CD4-positive, alpha-beta T cell (primary cell): ENCODE measurements at regions not wholly inside any gene's neighbourhood (a gene's known extent, or its start where the extent isn't known, plus 50 kb on each side); places are given as distances from the start of the nearest gene placed in this dataset.

Source experiments
- ATAC-seq: fragments of 200-7000 bp; cut with Tn5 transposase; one replicate; pipeline ENCODE4 v1.10.0; 2022; ENCODE audit warnings: mild to moderate bottlenecking; ENCODE audit not compliant: poor library complexity
- CTCF ChIA-PET: fragments of 350-600 bp; sonication (Branson Sonifier 250); formaldehyde crosslinking; loops from one replicate; lab custom pipeline; 2021; ENCODE audit warnings: antibody characterized with exemption, inconsistent platforms; lab: Charles Lee
- POLR2A ChIA-PET: fragments of 350-600 bp; sonication (Branson Sonifier 250); formaldehyde crosslinking; loops from one replicate; lab custom pipeline; 2021; ENCODE audit warnings: antibody characterized with exemption, inconsistent platforms; lab: Charles Lee
- DNase-seq, 14 experiments: peaks; one replicate each; pipeline ENCODE4 v3.0.0-alpha.2; 2013 to 2020; ENCODE audit warnings: mixed read lengths in 2 of 14
- H3K27ac ChIP-seq, 2 donors: one replicate each; pipeline versions ENCODE4 v1.5.1 to v1.7.0; 2013; ENCODE audit warnings: low read length in 2 of 2, low read depth in 1 of 2, mild to moderate bottlenecking in 1 of 2
- H3K27me3 ChIP-seq, 2 experiments: 1 replicate in 1 of 2; 2 replicates in 1 of 2; pipeline versions ENCODE4 v1.6.1 to v1.7.0; 2013; ENCODE audit warnings: low read length in 2 of 2, control low read depth in 1 of 2, mild to moderate bottlenecking in 1 of 2, moderate library complexity in 1 of 2; ENCODE audit not compliant: insufficient read depth in 2 of 2, control insufficient read depth in 1 of 2
- H3K36me3 ChIP-seq: one replicate; pipeline ENCODE4 v1.6.1; 2013; ENCODE audit warnings: low read length, control low read depth; ENCODE audit not compliant: insufficient read depth
- H3K4me1 ChIP-seq: one replicate; pipeline ENCODE4 v1.6.1; 2013; ENCODE audit warnings: low read length, control low read depth; ENCODE audit not compliant: insufficient read depth
- H3K4me3 ChIP-seq: one replicate; pipeline ENCODE4 v1.5.1; 2013; ENCODE audit warnings: mild to moderate bottlenecking, low read length, moderate library complexity
- H3K9me3 ChIP-seq, 2 experiments: 1 replicate in 1 of 2; 2 replicates in 1 of 2; pipeline versions ENCODE4 v1.6.1 to v1.7.0; 2013; ENCODE audit warnings: low read length in 2 of 2, mild to moderate bottlenecking in 2 of 2, control low read depth in 1 of 2, moderate library complexity in 1 of 2; ENCODE audit not compliant: control insufficient read depth in 1 of 2, insufficient read depth in 1 of 2
- H3K27ac Mint-ChIP-seq: one replicate; pipeline ENCODE4 v1.8.0; 2020; ENCODE audit warnings: mixed read lengths
- H3K27me3 Mint-ChIP-seq: one replicate; pipeline ENCODE4 v1.8.0; 2021; ENCODE audit warnings: mixed read lengths
- H3K36me3 Mint-ChIP-seq: one replicate; pipeline ENCODE4 v1.8.0; 2021; ENCODE audit warnings: low read depth, mixed read lengths
- H3K4me1 Mint-ChIP-seq: one replicate; pipeline ENCODE4 v1.8.0; 2021; ENCODE audit warnings: low read depth, mixed read lengths
- H3K4me3 Mint-ChIP-seq: one replicate; pipeline ENCODE4 v1.8.0; 2020; ENCODE audit warnings: mild to moderate bottlenecking, mixed read lengths
- H3K9me3 Mint-ChIP-seq: one replicate; pipeline ENCODE4 v1.8.0; 2020; ENCODE audit warnings: mixed read lengths
- CTCF ChIP-seq: fragments of 200-600 bp; IDR thresholded peaks from one replicate; pipeline ENCODE4 v1.8.0; 2022; ENCODE audit warnings: antibody characterized with exemption, mild to moderate bottlenecking
- intact Hi-C, 2 experiments: fragments of 100-400 bp; cut with DNase I in 1 of 2; cut with micrococcal nuclease in 1 of 2; formaldehyde crosslinking; loops; one replicate each; pipeline versions ENCODE4 v1.15.1 to v1.9.0; 2023 to 2025; cut with DNase I, micrococcal nuclease

- ChIA-PET CTCF (no interaction called here), POLR2A (no interaction called here)
- Mint-ChIP-seq H3K4me1 (no peaks in the 10 kb centered on the region), H3K27me3 (peaks cover 40% of the 10 kb centered on the region), H3K4me3 (no peak overlapping the region), H3K9me3 (no peaks in the 10 kb centered on the region), H3K36me3 (no peaks in the 10 kb centered on the region), H3K27ac (no peak overlapping the region)
- Histone ChIP-seq H3K9me3 (peaks cover 0 to 5% of the 10 kb centered on the region in 2 experiments), H3K27ac (no peak overlapping the region), H3K27me3 (no peaks in the 10 kb centered on the region), H3K4me1 (no peaks in the 10 kb centered on the region), H3K36me3 (no peaks in the 10 kb centered on the region), H3K4me3 (no peak overlapping the region)
- no peak for TF ChIP-seq CTCF
- DNase-seq (peak in 1 of 14 experiments; percentile 11), ATAC-seq (no peak)
- intact Hi-C loops, result no loop called here
Observed at GRCh38 chr1:29455781-29456180, 219.5 kb downstream of the PTPRU start.

- DNase-seq (peak in 1 of 14 experiments; percentile 5), ATAC-seq (no peak)
- TF ChIP-seq CTCF, result no peak
- Histone ChIP-seq H3K9me3 (peaks cover 0 to 5% of the 10 kb centered on the region in 2 experiments), H3K27ac (no peak overlapping the region), H3K36me3 (no peaks in the 10 kb centered on the region), H3K27me3 (no peaks in the 10 kb centered on the region), H3K4me3 (no peak overlapping the region), H3K4me1 (no peaks in the 10 kb centered on the region)
- H3K36me3 Mint-ChIP-seq, result no peaks in the 10 kb centered on the region
- peaks cover 35% of the 10 kb centered on the region for H3K27me3 Mint-ChIP-seq
- CTCF ChIA-PET, result no interaction called here
- H3K9me3 Mint-ChIP-seq, result no peaks in the 10 kb centered on the region
- H3K4me3 Mint-ChIP-seq, result no peak overlapping the region
- H3K4me1 Mint-ChIP-seq, result no peaks in the 10 kb centered on the region
- no peak overlapping the region for H3K27ac Mint-ChIP-seq
- POLR2A ChIA-PET, result no interaction called here
- intact Hi-C loops, result no loop called here
Observed at GRCh38 chr1:29454616-29455380, 218.5 kb downstream of the PTPRU start.

GRCh38 chr1:29453502-29454240 is 217.3 kb downstream of the PTPRU start:
- POLR2A ChIA-PET, result no interaction called here
- no peaks in the 10 kb centered on the region for H3K36me3 Mint-ChIP-seq
- peak in 1 of 14 experiments; percentile 16 for DNase-seq
- Histone ChIP-seq H3K27me3 (no peaks in the 10 kb centered on the region), H3K27ac (no peak overlapping the region), H3K36me3 (no peaks in the 10 kb centered on the region), H3K4me1 (no peaks in the 10 kb centered on the region), H3K4me3 (no peak overlapping the region), H3K9me3 (peaks cover 0 to under 1% of the 10 kb centered on the region in 2 experiments)
- ATAC-seq, result no peak
- CTCF ChIA-PET, result no interaction called here
- TF ChIP-seq CTCF, result no peak
- intact Hi-C loops, result no loop called here
- peaks cover 28% of the 10 kb centered on the region for H3K27me3 Mint-ChIP-seq
- no peaks in the 10 kb centered on the region for H3K4me1 Mint-ChIP-seq
- H3K4me3 Mint-ChIP-seq, result no peak overlapping the region
- no peaks in the 10 kb centered on the region for H3K9me3 Mint-ChIP-seq
- H3K27ac Mint-ChIP-seq, result no peak overlapping the region
